ENCODE measurements at regions not wholly inside any gene's neighbourhood (a gene's known extent, or its start where the extent isn't known, plus 50 kb on each side); places are given as distances from the start of the nearest gene placed in this dataset.

- DNase-seq: no peak
Observed at GRCh38 chr6:140061110-140062042, 686.9 kb upstream of the CITED2 start.

- DNase-seq: no peak
Observed at GRCh38 chr6:140059947-140060346, 685.5 kb upstream of the CITED2 start.

- DNase-seq: no peak
Observed at GRCh38 chr6:140058863-140059262, 684.4 kb upstream of the CITED2 start.

- DNase-seq: no peak
Observed at GRCh38 chr6:140052736-140053729, 678.6 kb upstream of the CITED2 start.

- no peak for DNase-seq
Observed at GRCh38 chr6:140051521-140052512, 677.4 kb upstream of the CITED2 start.

- DNase-seq: no peak
Observed at GRCh38 chr6:140050101-140050995, 675.9 kb upstream of the CITED2 start.

- DNase-seq: no peak
Observed at GRCh38 chr6:140049251-140049650, 674.8 kb upstream of the CITED2 start.

- no peak for DNase-seq
Observed at GRCh38 chr6:140048202-140048790, 673.8 kb upstream of the CITED2 start.

- no peak for DNase-seq
Observed at GRCh38 chr6:140047321-140047720, 672.9 kb upstream of the CITED2 start.

- DNase-seq: no peak
Observed at GRCh38 chr6:140046016-140046632, 671.7 kb upstream of the CITED2 start.

- no peak for DNase-seq
Observed at GRCh38 chr6:140045116-140045515, 670.7 kb upstream of the CITED2 start.

- DNase-seq: no peak
Observed at GRCh38 chr6:140044626-140045025, 670.2 kb upstream of the CITED2 start.

- no peak for DNase-seq
Observed at GRCh38 chr6:140043762-140044378, 669.4 kb upstream of the CITED2 start.

GRCh38 chr6:140043357-140043756, 668.9 kb upstream of the CITED2 start:
- no peak for DNase-seq

GRCh38 chr6:140041571-140042332, 667.3 kb upstream of the CITED2 start:
- DNase-seq: no peak

- no peak for DNase-seq
Observed at GRCh38 chr6:140041056-140041455, 666.6 kb upstream of the CITED2 start.

- DNase-seq: no peak
Observed at GRCh38 chr6:140040396-140040795, 665.9 kb upstream of the CITED2 start.

- DNase-seq: no peak
Observed at GRCh38 chr6:140039364-140039763, 664.9 kb upstream of the CITED2 start.

- no peak for DNase-seq
Observed at GRCh38 chr6:140036196-140036595, 661.7 kb upstream of the CITED2 start.

All from activated T-cell treated with anti-CD3 and anti-CD28 coated beads for 4 hours (primary cell).